SH-SY5Y (cell line): ENCODE measurements at regions not wholly inside any gene's neighbourhood (a gene's known extent, or its start where the extent isn't known, plus 50 kb on each side); places are given as distances from the start of the nearest gene placed in this dataset.

Experiments
- GATA2 ChIP-seq: IDR thresholded peaks from 2 replicates; pipeline ENCODE4 v1.6.1; 2011; ENCODE audit warnings: mild to moderate bottlenecking, low read depth, low read length
- GATA3 ChIP-seq: IDR thresholded peaks from 2 replicates; pipeline ENCODE4 v1.6.1; 2011; ENCODE audit warnings: low read depth, mild to moderate bottlenecking, low read length, moderate library complexity

DNA sequence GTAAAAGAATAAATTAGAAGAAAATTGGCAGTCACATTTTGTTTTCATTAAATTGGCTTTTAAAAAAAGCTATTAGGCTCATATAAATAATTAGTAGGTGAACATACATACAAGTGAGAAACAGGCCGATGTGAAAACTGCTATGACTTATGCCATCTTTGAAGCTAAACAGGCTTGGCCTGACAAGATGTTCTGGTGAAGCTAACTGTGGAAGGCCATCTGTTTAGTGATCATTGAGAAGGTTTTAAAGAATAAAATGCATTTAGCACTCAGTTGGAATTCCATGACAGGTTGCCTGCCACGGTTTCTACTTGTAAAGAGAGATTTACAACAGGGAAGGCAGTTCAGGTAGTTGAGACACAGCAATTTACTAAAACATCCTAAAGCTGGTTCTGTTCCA is 264.0 kb upstream of the AGTR1 start:
- TF ChIP-seq GATA3 (no peak), GATA2 (no peak)
